ENCODE measurements at regions not wholly inside any gene's neighbourhood (a gene's known extent, or its start where the extent isn't known, plus 50 kb on each side); places are given as distances from the start of the nearest gene placed in this dataset.
"Not testable (repeated sequence)": the region's sequence is repeated elsewhere in the genome, so short reads cannot be mapped to it uniquely, and the experiment has no call there.

- H3K4me1 ChIP-seq (ENCODE audit: control insufficient read depth in 5 of 5, insufficient read depth in 5 of 5, low read length in 5 of 5); H3K9me3 ChIP-seq (ENCODE audit: control insufficient read depth in 5 of 5, low read length in 5 of 5); H3K4me3 ChIP-seq (ENCODE audit: low read depth in 1 of 5, low read length in 5 of 5); H3K27ac ChIP-seq (ENCODE audit: low read depth, low read length); H3K27me3 ChIP-seq (ENCODE audit: control insufficient read depth in 5 of 5, insufficient read depth in 4 of 5, low read length in 5 of 5); H3K36me3 ChIP-seq (ENCODE audit: control insufficient read depth in 5 of 5, insufficient read depth in 5 of 5, low read length in 5 of 5); H3K9ac ChIP-seq (ENCODE audit: low read length in 5 of 5): not testable (repeated sequence)
Measured at GRCh38 chr10:9402507-9403195, 1348.2 kb downstream of the GATA3 start.

- H3K9me3 ChIP-seq (ENCODE audit: control insufficient read depth in 5 of 5, low read length in 5 of 5); H3K4me1 ChIP-seq (ENCODE audit: control insufficient read depth in 5 of 5, insufficient read depth in 5 of 5, low read length in 5 of 5); H3K27ac ChIP-seq (ENCODE audit: low read depth, low read length); H3K36me3 ChIP-seq (ENCODE audit: control insufficient read depth in 5 of 5, insufficient read depth in 5 of 5, low read length in 5 of 5); H3K9ac ChIP-seq (ENCODE audit: low read length in 5 of 5); H3K4me3 ChIP-seq (ENCODE audit: low read depth in 1 of 5, low read length in 5 of 5); H3K27me3 ChIP-seq (ENCODE audit: control insufficient read depth in 5 of 5, insufficient read depth in 4 of 5, low read length in 5 of 5): not testable (repeated sequence)
Measured at GRCh38 chr10:9407201-9407600, 1352.7 kb downstream of the GATA3 start.

- H3K4me1 ChIP-seq (ENCODE audit: control insufficient read depth in 5 of 5, insufficient read depth in 5 of 5, low read length in 5 of 5), result no peaks in the 10 kb centered on the region
- no peaks in the 10 kb centered on the region for H3K27me3 ChIP-seq (ENCODE audit: control insufficient read depth in 5 of 5, insufficient read depth in 4 of 5, low read length in 5 of 5)
- H3K9me3 ChIP-seq (ENCODE audit: control insufficient read depth in 5 of 5, low read length in 5 of 5), result no peaks in the 10 kb centered on the region
- H3K27ac ChIP-seq (ENCODE audit: low read depth, low read length), result no peak overlapping the region
- H3K4me3 ChIP-seq (ENCODE audit: low read depth in 1 of 5, low read length in 5 of 5), result no peak overlapping the region
- H3K36me3 ChIP-seq (ENCODE audit: control insufficient read depth in 5 of 5, insufficient read depth in 5 of 5, low read length in 5 of 5), result no peaks in the 10 kb centered on the region
- no peak overlapping the region for H3K9ac ChIP-seq (ENCODE audit: low read length in 5 of 5)
Measured at GRCh38 chr10:9416331-9416730, 1361.8 kb downstream of the GATA3 start.

- no peak overlapping the region for H3K27ac ChIP-seq (ENCODE audit: low read depth, low read length)
- no peaks in the 10 kb centered on the region for H3K27me3 ChIP-seq (ENCODE audit: control insufficient read depth in 5 of 5, insufficient read depth in 4 of 5, low read length in 5 of 5)
- no peak overlapping the region for H3K4me3 ChIP-seq (ENCODE audit: low read depth in 1 of 5, low read length in 5 of 5)
- H3K9me3 ChIP-seq (ENCODE audit: control insufficient read depth in 5 of 5, low read length in 5 of 5), result no peaks in the 10 kb centered on the region
- H3K4me1 ChIP-seq (ENCODE audit: control insufficient read depth in 5 of 5, insufficient read depth in 5 of 5, low read length in 5 of 5), result no peaks in the 10 kb centered on the region
- no peaks in the 10 kb centered on the region for H3K36me3 ChIP-seq (ENCODE audit: control insufficient read depth in 5 of 5, insufficient read depth in 5 of 5, low read length in 5 of 5)
- H3K9ac ChIP-seq (ENCODE audit: low read length in 5 of 5), result no peak overlapping the region
Measured at GRCh38 chr10:9419757-9420156, 1365.3 kb downstream of the GATA3 start.

DNA sequence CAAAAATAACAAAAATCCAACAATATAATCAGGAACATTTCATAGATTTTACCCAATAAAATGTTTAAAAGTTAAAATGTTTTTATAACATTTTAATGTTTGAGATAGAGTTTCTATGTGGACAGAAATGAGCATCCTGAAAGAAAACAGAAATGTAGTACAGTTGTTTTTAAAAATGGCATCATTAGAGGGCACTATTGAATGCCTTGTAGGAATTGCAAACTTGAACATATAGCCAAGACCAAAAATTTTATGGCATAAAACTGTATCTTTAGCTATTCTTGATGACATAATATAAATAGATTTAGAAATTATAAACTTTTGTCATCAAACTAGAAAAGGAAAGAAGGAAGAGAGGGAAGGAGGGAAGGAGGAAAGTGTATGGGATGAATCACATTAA is 1372.7 kb downstream of the GATA3 start:
- Histone ChIP-seq H3K27me3 (ENCODE audit: control insufficient read depth in 5 of 5, insufficient read depth in 4 of 5, low read length in 5 of 5) (no peaks in the 10 kb centered on the region), H3K27ac (ENCODE audit: low read depth, low read length) (no peak overlapping the region), H3K9ac (ENCODE audit: low read length in 5 of 5) (no peak overlapping the region), H3K4me1 (ENCODE audit: control insufficient read depth in 5 of 5, insufficient read depth in 5 of 5, low read length in 5 of 5) (no peaks in the 10 kb centered on the region), H3K9me3 (ENCODE audit: control insufficient read depth in 5 of 5, low read length in 5 of 5) (peaks cover 0 to 5% (median 0%) of the 10 kb centered on the region in 5 donors), H3K4me3 (ENCODE audit: low read depth in 1 of 5, low read length in 5 of 5) (no peak overlapping the region), H3K36me3 (ENCODE audit: control insufficient read depth in 5 of 5, insufficient read depth in 5 of 5, low read length in 5 of 5) (no peaks in the 10 kb centered on the region)

GRCh38 chr10:9437131-9437530 is 1382.6 kb downstream of the GATA3 start:
- no peaks in the 10 kb centered on the region for H3K36me3 ChIP-seq (ENCODE audit: control insufficient read depth in 5 of 5, insufficient read depth in 5 of 5, low read length in 5 of 5)
- H3K4me3 ChIP-seq (ENCODE audit: low read depth in 1 of 5, low read length in 5 of 5), result no peak overlapping the region
- no peak overlapping the region for H3K9ac ChIP-seq (ENCODE audit: low read length in 5 of 5)
- peaks cover 0 to 5% (median 0%) of the 10 kb centered on the region in 5 donors for H3K9me3 ChIP-seq (ENCODE audit: control insufficient read depth in 5 of 5, low read length in 5 of 5)
- H3K4me1 ChIP-seq (ENCODE audit: control insufficient read depth in 5 of 5, insufficient read depth in 5 of 5, low read length in 5 of 5), result no peaks in the 10 kb centered on the region
- H3K27ac ChIP-seq (ENCODE audit: low read depth, low read length), result no peak overlapping the region
- H3K27me3 ChIP-seq (ENCODE audit: control insufficient read depth in 5 of 5, insufficient read depth in 4 of 5, low read length in 5 of 5), result peaks cover 0 to 3% (median 0%) of the 10 kb centered on the region in 5 donors

DNA sequence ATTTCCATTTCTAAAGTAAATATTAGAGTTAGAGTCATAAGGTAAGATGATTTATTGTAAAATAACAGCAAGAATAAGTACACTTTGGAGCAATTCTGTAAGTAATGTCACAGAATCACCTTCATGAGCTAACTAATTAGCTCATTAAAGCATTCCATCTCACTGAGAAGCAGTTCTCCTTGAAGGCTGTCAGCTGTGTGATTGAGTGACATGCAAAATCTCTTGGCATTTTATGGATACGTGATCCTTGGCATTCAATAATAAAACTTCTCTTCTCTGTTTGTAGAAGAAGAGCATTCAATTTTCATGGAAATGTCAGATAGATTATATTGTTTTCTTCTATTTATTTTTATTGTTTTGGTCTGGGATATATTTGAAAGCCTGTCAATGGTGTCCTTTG is 1389.3 kb downstream of the GATA3 start:
- no peak overlapping the region for H3K9ac ChIP-seq (ENCODE audit: low read length in 5 of 5)
- H3K4me1 ChIP-seq (ENCODE audit: control insufficient read depth in 5 of 5, insufficient read depth in 5 of 5, low read length in 5 of 5), result no peaks in the 10 kb centered on the region
- no peak overlapping the region for H3K4me3 ChIP-seq (ENCODE audit: low read depth in 1 of 5, low read length in 5 of 5)
- no peaks in the 10 kb centered on the region for H3K9me3 ChIP-seq (ENCODE audit: control insufficient read depth in 5 of 5, low read length in 5 of 5)
- H3K36me3 ChIP-seq (ENCODE audit: control insufficient read depth in 5 of 5, insufficient read depth in 5 of 5, low read length in 5 of 5), result no peaks in the 10 kb centered on the region
- H3K27ac ChIP-seq (ENCODE audit: low read depth, low read length), result no peak overlapping the region
- no peaks in the 10 kb centered on the region for H3K27me3 ChIP-seq (ENCODE audit: control insufficient read depth in 5 of 5, insufficient read depth in 4 of 5, low read length in 5 of 5)

- Histone ChIP-seq H3K4me3 (ENCODE audit: low read depth in 1 of 5, low read length in 5 of 5) (no peak overlapping the region), H3K27me3 (ENCODE audit: control insufficient read depth in 5 of 5, insufficient read depth in 4 of 5, low read length in 5 of 5) (no peaks in the 10 kb centered on the region), H3K9ac (ENCODE audit: low read length in 5 of 5) (no peak overlapping the region), H3K9me3 (ENCODE audit: control insufficient read depth in 5 of 5, low read length in 5 of 5) (peaks cover 0 to 6% (median 0%) of the 10 kb centered on the region in 5 donors), H3K4me1 (ENCODE audit: control insufficient read depth in 5 of 5, insufficient read depth in 5 of 5, low read length in 5 of 5) (peaks cover 0 to 13% (median 0%) of the 10 kb centered on the region in 5 donors), H3K36me3 (ENCODE audit: control insufficient read depth in 5 of 5, insufficient read depth in 5 of 5, low read length in 5 of 5) (no peaks in the 10 kb centered on the region), H3K27ac (ENCODE audit: low read depth, low read length) (no peak overlapping the region)
Measured at GRCh38 chr10:9449530-9449929, 1395.0 kb downstream of the GATA3 start.

DNA sequence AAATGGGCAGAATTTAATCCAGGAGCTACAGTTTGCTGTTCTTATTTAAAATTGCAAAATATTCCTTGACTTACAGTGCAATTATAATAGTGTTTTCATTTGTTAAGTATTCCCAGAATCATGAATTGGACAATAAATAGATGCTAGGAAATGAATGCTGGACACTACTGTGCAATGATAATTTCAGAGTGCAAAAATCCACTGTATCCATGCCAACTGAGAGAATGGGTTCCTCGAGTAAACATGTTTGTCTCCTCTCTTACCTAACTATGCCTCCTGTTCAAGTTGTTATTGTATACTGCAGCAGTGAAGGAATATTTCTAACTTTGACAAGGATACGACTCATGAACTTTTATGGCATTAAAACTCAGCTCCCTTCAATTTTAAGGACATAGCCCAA is 1396.3 kb downstream of the GATA3 start:
- H3K4me3 ChIP-seq (ENCODE audit: low read depth in 1 of 5, low read length in 5 of 5), result no peak overlapping the region
- H3K9me3 ChIP-seq (ENCODE audit: control insufficient read depth in 5 of 5, low read length in 5 of 5), result peaks cover 0 to 9% (median 0%) of the 10 kb centered on the region in 5 donors
- no peaks in the 10 kb centered on the region for H3K27me3 ChIP-seq (ENCODE audit: control insufficient read depth in 5 of 5, insufficient read depth in 4 of 5, low read length in 5 of 5)
- peaks cover 0 to 13% (median 0%) of the 10 kb centered on the region in 5 donors for H3K4me1 ChIP-seq (ENCODE audit: control insufficient read depth in 5 of 5, insufficient read depth in 5 of 5, low read length in 5 of 5)
- no peak overlapping the region for H3K9ac ChIP-seq (ENCODE audit: low read length in 5 of 5)
- H3K36me3 ChIP-seq (ENCODE audit: control insufficient read depth in 5 of 5, insufficient read depth in 5 of 5, low read length in 5 of 5), result no peaks in the 10 kb centered on the region
- no peak overlapping the region for H3K27ac ChIP-seq (ENCODE audit: low read depth, low read length)

GRCh38 chr10:9451211-9451773 is 1396.8 kb downstream of the GATA3 start:
- H3K27me3 ChIP-seq (ENCODE audit: control insufficient read depth in 5 of 5, insufficient read depth in 4 of 5, low read length in 5 of 5), result no peaks in the 10 kb centered on the region
- H3K4me1 ChIP-seq (ENCODE audit: control insufficient read depth in 5 of 5, insufficient read depth in 5 of 5, low read length in 5 of 5), result peaks cover 0 to 13% (median 0%) of the 10 kb centered on the region in 5 donors
- H3K4me3 ChIP-seq (ENCODE audit: low read depth in 1 of 5, low read length in 5 of 5), result no peak overlapping the region
- no peaks in the 10 kb centered on the region for H3K36me3 ChIP-seq (ENCODE audit: control insufficient read depth in 5 of 5, insufficient read depth in 5 of 5, low read length in 5 of 5)
- no peak overlapping the region for H3K9ac ChIP-seq (ENCODE audit: low read length in 5 of 5)
- H3K9me3 ChIP-seq (ENCODE audit: control insufficient read depth in 5 of 5, low read length in 5 of 5), result peaks cover 0 to 9% (median 0%) of the 10 kb centered on the region in 5 donors
- no peak overlapping the region for H3K27ac ChIP-seq (ENCODE audit: low read depth, low read length)
